Right cardiac atrium (tissue), 5 donors: ENCODE measurements at regions not wholly inside any gene's neighbourhood (a gene's known extent, or its start where the extent isn't known, plus 50 kb on each side); places are given as distances from the start of the nearest gene placed in this dataset.
A peak's percentile ranks its signal among the peaks of the same experiment; 100 is the strongest.
"Not testable (repeated sequence)": the region's sequence is repeated elsewhere in the genome, so short reads cannot be mapped to it uniquely, and the experiment has no call there.

ENCODE experiments used
- ATAC-seq, 2 donors: fragments of 200-7000 bp; cut with Tn5 transposase; one replicate each; pipeline versions ENCODE4 v1.8.0 to v1.9.1; 2020; ENCODE audit warnings: moderate library complexity in 2 of 2, mild to moderate bottlenecking in 1 of 2
- DNase-seq, 3 donors: peaks; one replicate each; pipeline ENCODE4 v3.0.0-alpha.2; 2020
- H3K27ac ChIP-seq: one replicate; pipeline ENCODE4 v1.5.1; 2013; ENCODE audit warnings: mild to moderate bottlenecking, low read length, control low read depth, moderate library complexity
- H3K27me3 ChIP-seq: one replicate; pipeline ENCODE4 v1.6.1; 2013; ENCODE audit not compliant: control insufficient read depth, insufficient read depth
- H3K4me1 ChIP-seq: one replicate; pipeline ENCODE4 v1.6.1; 2013; ENCODE audit warnings: low read length; ENCODE audit not compliant: control insufficient read depth, insufficient read depth
- H3K4me3 ChIP-seq: one replicate; pipeline ENCODE4 v1.5.1; 2013; ENCODE audit warnings: low read length, control low read depth
- H3K9me3 ChIP-seq: one replicate; pipeline ENCODE4 v1.6.1; 2013; ENCODE audit warnings: low read length; ENCODE audit not compliant: control insufficient read depth
- WGBS: extraction: QIAGEN DNeasy Blood & Tissue Kit; methylation state at CpG from one replicate; pipeline ENCODE4 v1.1.7; 2013; 5-methylcytosine and 5-hydroxymethylcytosine counted together
- intact Hi-C, 4 donors: fragments of 100-400 bp; cut with DNase I; formaldehyde crosslinking; loops; one replicate each; pipeline versions ENCODE4 v1.11.0 to v1.14.0; 2022 to 2023
- donor health status: healthy with polysubstance abuse.
- donor health status: DM: no; HTN: yes; CAD: no.
- donor health status: DM: no; HTN: no; CAD: no.
- donor health status: DM: no; HTN: yes; CAD: no; lungs with severe emphysema.
- donor health status: DM: yes; HTN: yes; CAD: no.

DNA sequence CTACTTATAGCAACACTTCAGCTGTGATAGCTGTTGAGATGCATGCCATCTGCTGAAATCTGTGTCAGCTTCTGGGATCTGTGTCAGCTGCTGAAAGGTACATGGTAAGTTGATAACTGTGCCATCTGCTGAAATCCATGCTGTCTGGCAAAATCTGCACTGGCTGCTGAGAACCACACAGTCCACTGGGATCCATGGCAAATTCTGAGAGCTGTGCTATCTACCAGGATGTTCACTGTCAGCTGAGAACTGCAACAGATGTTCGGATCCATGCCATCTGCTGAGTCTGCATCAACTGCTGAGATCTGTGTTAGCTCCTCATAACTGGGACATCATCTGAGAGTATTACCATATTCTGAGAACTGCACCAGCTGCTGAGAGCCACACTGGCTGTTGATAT, 430.5 kb upstream of the POU3F4 start:
- intact Hi-C loops = no loop called here
- Histone ChIP-seq H3K4me3 (no peak overlapping the region), H3K27me3 (no peaks in the 10 kb centered on the region), H3K4me1 (no peaks in the 10 kb centered on the region), H3K27ac (no peak overlapping the region), H3K9me3 (no peaks in the 10 kb centered on the region)
- WGBS = 63% methylated on average over 1 of the region's 1 CpG
- ATAC-seq = no peak
- no peak for DNase-seq

DNA sequence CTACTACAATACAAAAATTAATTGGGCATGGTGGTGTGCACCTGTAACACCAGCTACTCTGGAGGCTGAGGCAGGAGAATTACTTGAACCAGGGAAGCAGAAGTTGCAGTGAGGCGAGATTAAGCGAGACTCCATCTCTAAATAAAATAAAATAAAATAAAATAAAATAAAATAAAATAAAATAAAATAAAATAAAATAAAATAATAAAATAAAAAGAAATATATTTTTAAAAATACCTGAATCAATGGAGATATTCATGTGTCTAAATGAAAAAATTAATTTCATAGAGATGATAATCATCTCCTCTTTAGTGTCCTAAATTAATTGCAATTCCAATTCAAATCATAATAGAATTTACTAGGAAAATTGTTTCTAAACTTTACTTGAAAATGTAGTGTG, 406.1 kb upstream of the POU3F4 start:
- Histone ChIP-seq H3K4me3 (no peak overlapping the region), H3K9me3 (no peaks in the 10 kb centered on the region), H3K27ac (no peak overlapping the region), H3K4me1 (no peaks in the 10 kb centered on the region), H3K27me3 (no peaks in the 10 kb centered on the region)
- ATAC-seq = no peak
- 93% methylated on average over 2 of the region's 2 CpGs for WGBS
- intact Hi-C loops = no loop called here
- DNase-seq = no peak

DNA sequence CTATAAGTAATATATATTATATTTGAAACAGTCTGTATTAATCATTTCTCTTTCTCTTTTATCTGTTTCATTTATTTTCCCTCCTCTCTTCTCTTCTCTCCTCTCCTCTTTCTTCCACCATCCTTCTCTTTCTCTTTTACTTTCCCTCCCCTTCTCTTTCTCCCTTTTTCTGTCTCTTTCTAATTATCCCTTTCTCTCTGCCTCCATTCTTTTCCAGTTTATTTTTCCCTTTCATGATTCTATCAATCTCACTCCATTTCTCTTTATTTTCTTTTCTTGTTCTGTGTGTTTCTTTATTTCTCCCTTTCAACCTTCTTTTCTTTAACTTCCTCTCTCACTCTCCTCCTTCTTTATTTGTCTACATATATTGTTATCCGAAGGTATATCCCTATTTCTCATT, 399.8 kb upstream of the POU3F4 start:
- H3K4me3 ChIP-seq = no peak overlapping the region
- H3K4me1 ChIP-seq = no peaks in the 10 kb centered on the region
- WGBS = 76% methylated on average over 1 of the region's 1 CpG
- no peaks in the 10 kb centered on the region for H3K27me3 ChIP-seq
- intact Hi-C loops = no loop called here
- DNase-seq = no peak
- ATAC-seq = no peak
- H3K27ac ChIP-seq = no peak overlapping the region
- no peaks in the 10 kb centered on the region for H3K9me3 ChIP-seq

DNA sequence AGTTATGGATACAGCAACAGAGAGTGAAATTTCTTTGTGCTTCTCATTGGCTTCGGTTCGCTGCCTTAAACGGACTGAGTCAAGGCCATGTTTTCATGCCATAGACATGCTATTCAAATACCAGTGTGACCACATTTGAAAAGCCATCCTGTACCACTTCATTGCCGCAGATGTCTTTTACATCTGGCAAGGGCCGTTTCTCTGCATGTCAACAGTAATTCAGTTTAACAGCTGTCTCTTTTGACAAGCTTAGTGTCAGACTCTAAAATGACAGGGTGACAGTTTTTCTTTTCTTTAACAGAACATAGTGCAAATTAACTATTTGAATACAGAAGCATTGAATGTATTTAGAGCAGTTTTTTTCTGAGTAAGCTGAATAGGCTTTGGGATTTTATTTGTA, 362.2 kb upstream of the POU3F4 start:
- 40% methylated on average over 5 of the region's 5 CpGs for WGBS
- H3K9me3 ChIP-seq = no peaks in the 10 kb centered on the region
- DNase-seq (no peak), ATAC-seq (no peak)
- no peak overlapping the region for H3K27ac ChIP-seq
- no peaks in the 10 kb centered on the region for H3K27me3 ChIP-seq
- intact Hi-C loops = no loop called here
- no peaks in the 10 kb centered on the region for H3K4me1 ChIP-seq
- H3K4me3 ChIP-seq = no peak overlapping the region

DNA sequence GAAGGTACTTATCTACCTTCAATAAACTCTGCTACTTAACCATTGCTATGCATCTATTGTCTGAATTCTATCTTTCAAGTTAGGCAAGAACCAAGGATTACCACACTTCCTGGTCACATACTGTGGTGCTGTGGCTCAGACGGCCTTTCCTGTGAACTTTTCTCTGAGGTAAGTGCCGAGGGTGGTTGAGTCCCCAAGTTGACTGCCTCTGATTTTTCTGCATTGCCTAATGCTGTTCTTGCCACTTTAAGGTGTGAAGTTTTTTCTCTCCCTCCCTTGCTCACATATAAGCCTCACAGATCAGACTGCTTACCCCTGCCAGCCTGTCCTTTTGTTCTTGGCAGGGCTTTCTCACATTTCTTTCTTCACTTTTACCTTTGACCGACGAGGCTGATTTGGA, 348.0 kb upstream of the POU3F4 start:
- DNase-seq (no peak), ATAC-seq (no peak)
- Histone ChIP-seq H3K4me1 (no peaks in the 10 kb centered on the region), H3K27me3 (no peaks in the 10 kb centered on the region), H3K9me3 (no peaks in the 10 kb centered on the region), H3K4me3 (no peak overlapping the region), H3K27ac (no peak overlapping the region)
- WGBS = 18% methylated on average over 4 of the region's 4 CpGs
- intact Hi-C loops = no loop called here

DNA sequence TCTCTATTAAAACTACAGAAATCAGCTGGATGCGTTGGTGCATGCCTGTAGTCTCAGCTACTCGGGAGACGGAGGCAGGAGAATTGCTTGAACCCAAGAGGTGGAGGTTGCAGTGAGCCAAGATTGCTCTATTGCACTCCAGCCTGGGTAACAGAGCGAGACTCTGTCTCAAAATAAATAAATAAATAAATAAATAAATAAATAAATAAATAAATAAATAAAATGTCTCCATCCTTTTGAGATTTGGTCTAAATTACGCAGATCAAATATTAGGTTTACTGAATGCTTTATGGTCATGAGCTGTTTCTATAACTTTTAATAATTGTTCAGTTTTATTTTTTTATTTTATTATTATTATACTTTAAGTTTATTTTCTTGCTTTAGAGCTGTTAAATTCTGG, 344.0 kb upstream of the POU3F4 start:
- H3K4me1 ChIP-seq, H3K27ac ChIP-seq, ATAC-seq, H3K9me3 ChIP-seq, H3K4me3 ChIP-seq, intact Hi-C loops, H3K27me3 ChIP-seq, DNase-seq: not testable (repeated sequence)
- 87% methylated on average over 5 of the region's 5 CpGs for WGBS

DNA sequence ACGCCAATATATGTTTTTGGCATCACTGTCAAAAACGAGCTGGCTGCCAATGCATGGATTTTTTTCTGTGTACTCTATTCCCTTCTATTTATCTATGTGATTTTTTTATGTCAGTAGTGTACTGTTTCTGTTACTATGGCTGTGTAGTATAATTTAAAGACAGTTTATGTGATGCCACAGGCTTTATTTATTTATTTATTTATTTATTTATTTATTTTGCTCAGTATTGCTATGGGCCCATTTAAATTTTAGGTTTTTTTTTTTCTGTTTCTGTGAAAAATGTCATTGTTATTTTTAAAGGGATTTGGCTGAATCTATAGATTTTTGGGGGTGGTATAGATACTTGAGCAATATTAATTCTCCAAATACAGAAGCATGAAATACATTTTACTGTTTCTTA, 338.4 kb upstream of the POU3F4 start:
- no peak for ATAC-seq
- WGBS = 63% methylated on average over 2 of the region's 2 CpGs
- H3K4me1 ChIP-seq = no peaks in the 10 kb centered on the region
- H3K27ac ChIP-seq = no peak overlapping the region
- no peak for DNase-seq
- H3K9me3 ChIP-seq = no peaks in the 10 kb centered on the region
- no peak overlapping the region for H3K4me3 ChIP-seq
- intact Hi-C loops = no loop called here
- no peaks in the 10 kb centered on the region for H3K27me3 ChIP-seq

DNA sequence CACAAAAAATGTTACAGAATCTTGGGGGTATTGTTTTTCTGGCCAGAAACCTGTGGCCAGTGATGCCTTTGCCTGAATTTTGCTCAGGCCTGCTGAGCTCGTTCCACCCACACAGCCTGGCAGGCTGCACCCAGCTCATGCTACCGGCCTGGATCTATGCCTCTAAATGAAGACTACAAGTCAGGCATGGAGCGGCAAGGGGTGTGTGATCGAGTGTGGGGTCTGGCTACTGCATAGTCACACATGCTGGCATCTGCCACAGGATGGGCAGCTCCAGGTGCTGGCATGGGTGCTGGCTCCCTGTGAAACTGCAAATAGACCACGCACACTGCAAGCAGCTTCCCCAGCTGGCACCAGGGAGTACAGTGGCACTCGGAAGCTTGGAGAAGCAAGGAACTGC, 323.1 kb upstream of the POU3F4 start:
- intact Hi-C loops = no loop called here
- no peak for DNase-seq

DNA sequence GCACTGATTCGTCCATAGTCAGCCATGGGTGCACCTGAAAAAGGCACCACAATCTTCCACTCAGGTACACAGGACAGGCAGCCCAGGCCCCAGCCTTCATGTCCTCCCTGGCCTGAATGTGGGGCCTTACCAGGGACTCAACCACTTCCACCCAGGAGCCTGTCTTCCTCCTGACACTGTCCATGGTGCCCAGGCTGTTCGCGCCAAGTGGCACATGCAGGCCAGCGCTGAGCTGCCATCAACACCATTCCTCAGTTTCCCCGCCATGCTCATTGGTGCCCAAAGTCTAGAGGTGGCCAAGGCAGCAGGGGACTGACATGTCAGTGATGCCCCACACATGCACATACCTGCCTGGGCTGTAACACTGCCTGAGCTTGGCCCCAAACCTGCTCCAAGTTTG, 322.2 kb upstream of the POU3F4 start:
- Histone ChIP-seq H3K4me1 (no peaks in the 10 kb centered on the region), H3K9me3 (no peaks in the 10 kb centered on the region), H3K27ac (no peak overlapping the region), H3K27me3 (no peaks in the 10 kb centered on the region), H3K4me3 (no peak overlapping the region)
- ATAC-seq (no peak), DNase-seq (peak in 1 of 3 donors; percentile 28)
- intact Hi-C loops = no loop called here
- WGBS = 91% methylated on average over 5 of the region's 5 CpGs

More for the DNA sequence above, 323.1 kb upstream of the POU3F4 start:
- Histone ChIP-seq H3K27ac (no peak overlapping the region), H3K4me3 (no peak overlapping the region), H3K9me3 (no peaks in the 10 kb centered on the region), H3K27me3 (no peaks in the 10 kb centered on the region), H3K4me1 (no peaks in the 10 kb centered on the region)
- no peak for ATAC-seq
- WGBS = 81% methylated on average over 6 of the region's 6 CpGs

DNA sequence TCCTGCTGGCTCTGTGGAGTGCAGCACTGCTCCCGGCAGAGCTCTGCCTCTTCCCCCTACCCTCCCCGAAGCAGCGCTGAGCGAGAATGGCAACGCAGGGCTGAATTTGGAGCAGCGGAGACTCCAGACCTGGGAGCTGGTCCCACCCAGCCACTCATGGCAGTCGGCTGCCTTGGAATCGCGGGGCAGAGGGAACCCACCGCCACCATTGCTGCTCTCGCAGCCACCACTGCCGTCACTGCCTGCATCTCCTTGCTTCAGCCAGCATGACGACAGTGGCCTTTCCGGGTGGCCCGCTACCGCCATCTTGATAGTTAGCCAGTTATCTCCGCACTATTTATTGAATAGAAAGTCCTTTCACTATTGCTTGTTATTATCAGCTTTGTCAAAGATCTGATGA, 321.5 kb upstream of the POU3F4 start:
- intact Hi-C loops = no loop called here
- 94% methylated on average over 17 of the region's 17 CpGs for WGBS
- Histone ChIP-seq H3K27ac (no peak overlapping the region), H3K27me3 (no peaks in the 10 kb centered on the region), H3K4me1 (no peaks in the 10 kb centered on the region), H3K4me3 (no peak overlapping the region), H3K9me3 (no peaks in the 10 kb centered on the region)
- DNase-seq (no peak), ATAC-seq (no peak)
